HepG2 (cell line): ENCODE measurements at regions not wholly inside any gene's neighbourhood (a gene's known extent, or its start where the extent isn't known, plus 50 kb on each side); places are given as distances from the start of the nearest gene placed in this dataset.

ENCODE experiments used
- ATAC-seq: fragments of 200-7000 bp; cut with Tn5 transposase; 3 replicates; pipeline ENCODE4 v1.9.1; 2020; ENCODE audit warnings: mild to moderate bottlenecking, moderate library complexity
- BruUV-seq: library from RNA; stranded (reverse); fragments of 400-500 nt; replicated peaks from 2 replicates; lab custom pipeline; 2021; lab: Mats Ljungman, UMichigan
- CTCF ChIA-PET: fragments of 300-600 bp; formaldehyde crosslinking; extraction: SDS; loops from one replicate; lab custom pipeline; 2021; ENCODE audit warnings: low total read pairs, inconsistent platforms, low intra/inter-chr PET ratio; lab: Yijun Ruan, JAX
- POLR2A ChIA-PET: fragments of 350-600 bp; sonication (Branson Sonifier 250); formaldehyde crosslinking; loops from one replicate; lab custom pipeline; 2020; ENCODE audit warnings: antibody characterized with exemption, inconsistent platforms; lab: Yijun Ruan, JAX
- DNase-seq: peaks from one replicate; pipeline ENCODE4 v3.0.0-alpha.2; 2015; ENCODE audit warnings: low spot score
- FAIRE-seq: peaks from 3 replicates; lab custom pipeline; 2011; peaks lifted over from hg19 to GRCh38; lab: Jason Lieb, UNC
- H2AFZ ChIP-seq: one replicate; pipeline ENCODE4 v1.6.1; 2011; ENCODE audit warnings: low read length, inconsistent platforms
- H3K27ac ChIP-seq: fragments of 300-600 bp; 3 replicates; pipeline ENCODE4 v1.8.0; 2011; ENCODE audit warnings: mixed run types, mild to moderate bottlenecking, mixed read lengths, low read length, inconsistent platforms; ENCODE audit not compliant: insufficient read depth; ENCODE audit errors: extremely low read length
- H3K27me3 ChIP-seq, 2 experiments: fragments of 200-600 bp in 1 of 2; 2 replicates in 1 of 2; 3 replicates in 1 of 2; pipeline versions ENCODE4 v1.6.0 to v1.8.0; 2011; ENCODE audit warnings: low read length in 2 of 2, mild to moderate bottlenecking in 2 of 2, moderate library complexity in 2 of 2, inconsistent platforms in 1 of 2; ENCODE audit not compliant: insufficient read depth in 2 of 2, control insufficient read depth in 1 of 2
- H3K36me3 ChIP-seq, 2 experiments: fragments of 200-600 bp in 1 of 2; replicated peaks in 1 of 2; 2 replicates in 1 of 2; 3 replicates in 1 of 2; pipeline versions ENCODE4 v1.5.1 to v1.8.0; 2011; ENCODE audit warnings: low read length in 2 of 2, inconsistent platforms in 1 of 2; ENCODE audit not compliant: insufficient read depth in 2 of 2, control insufficient read depth in 1 of 2
- H3K4me1 ChIP-seq: 2 replicates; pipeline ENCODE4 v1.5.1; 2012; ENCODE audit warnings: low read length, inconsistent platforms; ENCODE audit not compliant: insufficient read depth
- H3K4me2 ChIP-seq: 2 replicates; pipeline ENCODE4 v1.6.0; 2011; ENCODE audit warnings: low read depth, low read length, inconsistent platforms
- H3K4me3 ChIP-seq, 3 experiments: fragments of 200-600 bp in 1 of 3; sonication (generic), shearing (Covaris generic) in 1 of 3; replicated peaks in 1 of 3; 2 replicates each; pipeline ENCODE4 v1.5.1; 2011 to 2016; ENCODE audit warnings: low read length in 3 of 3, inconsistent platforms in 2 of 3, low read depth in 2 of 3, mild to moderate bottlenecking in 2 of 3, control low read depth in 1 of 3, mixed read lengths in 1 of 3; ENCODE audit not compliant: insufficient read depth in 1 of 3
- H3K79me2 ChIP-seq: one replicate; pipeline ENCODE4 v1.6.1; 2011; ENCODE audit warnings: low read length, inconsistent platforms; ENCODE audit not compliant: insufficient read depth
- H3K9ac ChIP-seq: 2 replicates; pipeline ENCODE4 v1.6.0; 2011; ENCODE audit warnings: mild to moderate bottlenecking, low read depth, low read length, inconsistent platforms; ENCODE audit not compliant: insufficient read depth
- H3K9me3 ChIP-seq: 2 replicates; pipeline ENCODE4 v1.5.1; 2012; ENCODE audit warnings: mild to moderate bottlenecking, low read length
- H4K20me1 ChIP-seq: 2 replicates; pipeline ENCODE4 v1.6.0; 2011; ENCODE audit warnings: inconsistent platforms, mild to moderate bottlenecking, low read length, moderate library complexity; ENCODE audit not compliant: insufficient read depth
- ARID5B ChIP-seq: IDR thresholded peaks from 2 replicates; pipeline ENCODE4 v1.4.0; 2020; ENCODE audit warnings: mild to moderate bottlenecking, missing genetic modification reagents
- ELF1 ChIP-seq: sonication (generic); formaldehyde crosslinking; IDR thresholded peaks from 2 replicates; pipeline ENCODE4 v1.4.0; 2020; ENCODE audit warnings: missing genetic modification reagents
- HOXA3 ChIP-seq: sonication (generic); formaldehyde crosslinking; IDR thresholded peaks from 2 replicates; pipeline ENCODE4 v1.5.0; 2020; ENCODE audit warnings: missing genetic modification reagents
- MEF2D ChIP-seq: sonication (generic); formaldehyde crosslinking; IDR thresholded peaks from 2 replicates; pipeline ENCODE4 v1.5.1; 2020; ENCODE audit warnings: mild to moderate bottlenecking, missing genetic modification reagents
- ZNF547 ChIP-seq: sonication (generic); formaldehyde crosslinking; IDR thresholded peaks from 2 replicates; pipeline ENCODE4 v1.5.1; 2020; ENCODE audit warnings: mild to moderate bottlenecking, missing genetic modification reagents
- ZNF841 ChIP-seq: sonication (generic); formaldehyde crosslinking; IDR thresholded peaks from 2 replicates; pipeline ENCODE4 v1.8.1; 2023; ENCODE audit warnings: missing genetic modification reagents, borderline replicate concordance
- WGBS: methylation state at CpG from one replicate; pipeline ENCODE4 v1.1.6; 2017; ENCODE audit warnings: low lambda C conversion rate; 5-methylcytosine and 5-hydroxymethylcytosine counted together
- in situ Hi-C: cut with HindIII; loops from 2 replicates; pipeline ENCODE4 v1.10.0; 2017; ENCODE audit warnings: low pct_unique_long_range_greater_than_20kb; ENCODE audit not compliant: extremely low pct_ligation_motif_present
- intact Hi-C: fragments of 100-400 bp; cut with micrococcal nuclease; formaldehyde crosslinking; loops from one replicate; pipeline ENCODE4 v1.10.0; 2022; ENCODE audit not compliant: unreplicated experiment

GRCh38 chr18:4831127-4831526 is 365.9 kb downstream of the AKAIN1 start (continued):
- TF ChIP-seq ARID5B (CRISPR knock-in tag): no peak
- TF ChIP-seq HOXA3 (CRISPR knock-in tag): no peak

GRCh38 chr18:4823091-4823490 is 368.0 kb upstream of the DLGAP1 start:
- H3K4me2 ChIP-seq: no peak overlapping the region
- H3K27ac ChIP-seq: no peak overlapping the region
- H3K4me1 ChIP-seq: no peaks in the 10 kb centered on the region
- H3K9me3 ChIP-seq: peaks cover 12% of the 10 kb centered on the region; the same call in 1 of the 2 replicates
- POLR2A ChIA-PET: no interaction called here
- no peak overlapping the region for H3K4me3 ChIP-seq
- no peaks in the 10 kb centered on the region for H4K20me1 ChIP-seq
- no peak overlapping the region for H3K9ac ChIP-seq
- no peak for ATAC-seq
- no peak overlapping the region for H2AFZ ChIP-seq
- CTCF ChIA-PET: no interaction called here
- 1% methylated on average over 3 of the region's 3 CpGs for whole genome bisulfite sequencing
- DNase-seq: no peak
- no peaks in the 10 kb centered on the region for H3K79me2 ChIP-seq
- H3K27me3 ChIP-seq: no peaks in the 10 kb centered on the region
- TF ChIP-seq ELF1 (CRISPR knock-in tag) (no peak), ZNF841 (CRISPR knock-in tag) (no peak), MEF2D (no peak), ZNF547 (CRISPR knock-in tag) (no peak)
- intact Hi-C loops: no loop called here
- no TSS peak for BruUV-seq
- FAIRE-seq: no peak
- H3K36me3 ChIP-seq: no peaks in the 10 kb centered on the region
- in situ Hi-C loops: no loop called here
